HG03108 (cell line): ENCODE measurements at regions not wholly inside any gene's neighbourhood (a gene's known extent, or its start where the extent isn't known, plus 50 kb on each side); places are given as distances from the start of the nearest gene placed in this dataset.
"Not testable (repeated sequence)": the region's sequence is repeated elsewhere in the genome, so short reads cannot be mapped to it uniquely, and the experiment has no call there.

Experiments
- ATAC-seq: cut with Tn5 transposase; IDR thresholded peaks from one replicate; pipeline ENCODE4 v1.9.1; 2021; ENCODE audit warnings: moderate library complexity; ENCODE audit not compliant: unreplicated experiment

GRCh38 chr2:224121406-224122067, 82.5 kb upstream of the SERPINE2 start:
- ATAC-seq: no peak

GRCh38 chr2:224120986-224121385, 81.9 kb upstream of the SERPINE2 start:
- ATAC-seq: no peak

DNA sequence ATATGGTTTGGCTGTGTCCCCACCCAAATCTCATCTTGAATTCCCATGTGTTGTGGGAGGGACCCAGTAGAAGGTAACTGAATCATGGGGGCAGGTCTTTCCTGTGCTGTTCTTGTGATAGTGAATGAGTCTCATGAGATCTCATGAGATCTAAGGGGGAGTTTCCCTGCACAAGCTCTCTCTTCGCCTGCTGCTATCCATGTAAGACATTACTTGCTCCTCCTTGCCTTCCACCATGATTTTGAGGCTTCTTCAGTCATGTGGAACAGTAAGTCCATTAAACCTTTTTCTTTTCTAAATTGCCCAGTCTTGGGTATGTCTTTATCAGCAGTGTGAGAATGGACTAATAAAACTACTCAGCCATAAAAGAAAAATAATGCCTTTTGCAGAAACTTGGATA, 80.8 kb upstream of the SERPINE2 start:
- not testable (repeated sequence) for ATAC-seq

DNA sequence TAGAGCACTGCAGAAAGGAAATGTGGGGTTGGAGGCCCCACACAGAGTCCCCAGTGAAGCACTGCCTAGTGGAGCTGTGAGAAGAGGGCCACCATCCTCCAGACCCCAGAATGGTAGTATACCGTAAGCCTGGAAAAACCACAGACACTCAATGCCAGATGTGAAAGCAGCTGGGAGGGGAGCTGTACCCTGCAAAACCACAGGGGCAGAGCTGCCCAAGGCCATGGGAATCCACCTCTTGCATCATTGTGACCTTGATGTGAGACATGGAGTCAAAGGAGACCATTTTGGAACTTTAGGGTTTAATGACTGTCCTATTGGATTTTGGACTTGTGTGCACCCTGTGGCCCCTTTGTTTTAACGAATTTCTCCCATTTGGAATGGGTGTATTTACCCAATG, 75.3 kb upstream of the SERPINE2 start:
- ATAC-seq: no peak

GRCh38 chr2:224113930-224114329, 74.8 kb upstream of the SERPINE2 start:
- not testable (repeated sequence) for ATAC-seq

- ATAC-seq: no peak
Observed at GRCh38 chr2:224111576-224111975, 72.5 kb upstream of the SERPINE2 start.

DNA sequence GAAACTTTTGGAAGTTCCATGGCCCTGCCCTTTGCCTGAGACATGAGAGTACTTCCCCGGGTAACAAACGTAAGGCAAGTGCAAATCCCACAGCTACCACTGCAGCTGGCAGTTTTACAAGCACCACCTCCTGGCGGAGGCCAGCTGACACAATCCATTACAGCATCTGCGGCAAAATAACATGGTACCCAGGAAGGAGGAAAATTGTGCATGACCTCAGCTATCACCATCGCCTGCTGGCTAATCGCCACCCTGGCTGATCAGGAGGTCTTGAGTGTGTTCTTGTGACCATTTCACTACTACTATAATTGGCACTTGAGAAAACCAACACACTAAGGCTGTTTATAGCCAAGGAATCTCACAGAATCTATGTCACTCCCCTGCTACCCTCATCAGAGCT, 71.7 kb upstream of the SERPINE2 start:
- ATAC-seq: no peak

DNA sequence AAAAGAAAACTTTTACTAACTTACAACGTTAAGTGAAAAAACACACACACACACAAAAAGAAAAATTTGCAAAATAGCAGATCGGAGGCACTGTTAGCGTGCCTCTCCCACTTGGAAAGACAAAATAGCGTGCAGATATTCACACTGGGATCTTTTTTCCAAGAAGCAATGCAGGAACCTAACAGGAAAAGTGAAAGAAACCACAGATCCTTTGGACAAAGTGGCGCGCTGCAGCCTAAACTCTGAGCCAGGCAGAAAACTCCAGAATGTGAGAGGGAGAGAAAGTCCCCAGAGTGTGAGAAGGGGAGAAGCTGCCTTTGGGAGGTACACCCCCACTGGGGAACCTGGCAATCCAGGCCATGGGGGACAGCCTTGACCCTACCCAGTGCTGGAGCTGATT, 70.7 kb upstream of the SERPINE2 start:
- no peak for ATAC-seq

- ATAC-seq: no peak
Observed at GRCh38 chr2:224106794-224107193, 67.7 kb upstream of the SERPINE2 start.

DNA sequence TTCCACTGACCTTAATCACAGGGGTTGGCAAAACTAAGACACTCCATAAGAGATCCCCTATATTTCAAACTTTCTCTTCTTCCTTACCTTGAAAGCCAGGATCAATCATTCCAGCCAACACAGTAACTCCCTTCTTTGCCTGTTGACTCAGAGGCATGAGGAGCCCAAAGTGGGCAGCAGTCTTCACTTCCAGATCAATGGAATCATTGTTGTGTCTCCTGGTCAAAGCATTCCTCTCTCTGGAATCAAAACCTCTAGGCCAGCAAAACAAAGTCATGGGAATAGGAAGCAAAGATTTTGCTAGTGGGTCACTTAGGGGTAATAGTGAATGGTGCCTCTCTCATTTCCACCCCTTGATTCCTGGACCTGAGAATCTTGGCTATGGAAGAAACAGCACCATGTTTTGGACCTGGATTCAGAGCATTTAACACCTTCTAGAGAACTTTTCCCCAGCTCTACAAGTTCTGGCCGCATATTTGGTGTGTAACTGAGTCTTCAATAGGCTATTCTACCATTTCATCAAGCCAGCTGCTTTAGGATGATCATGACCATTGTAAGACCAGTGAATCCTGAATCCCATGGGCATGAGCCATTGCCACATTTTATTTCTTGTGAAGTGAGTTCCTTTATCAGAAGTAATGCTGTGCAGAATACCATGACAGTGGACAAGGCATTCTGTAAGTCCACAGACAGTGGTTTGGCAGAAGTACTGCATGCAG, 65.7 kb upstream of the SERPINE2 start:
- ATAC-seq: no peak

- ATAC-seq: no peak
Observed at GRCh38 chr2:224103651-224104050, 64.6 kb upstream of the SERPINE2 start.

DNA sequence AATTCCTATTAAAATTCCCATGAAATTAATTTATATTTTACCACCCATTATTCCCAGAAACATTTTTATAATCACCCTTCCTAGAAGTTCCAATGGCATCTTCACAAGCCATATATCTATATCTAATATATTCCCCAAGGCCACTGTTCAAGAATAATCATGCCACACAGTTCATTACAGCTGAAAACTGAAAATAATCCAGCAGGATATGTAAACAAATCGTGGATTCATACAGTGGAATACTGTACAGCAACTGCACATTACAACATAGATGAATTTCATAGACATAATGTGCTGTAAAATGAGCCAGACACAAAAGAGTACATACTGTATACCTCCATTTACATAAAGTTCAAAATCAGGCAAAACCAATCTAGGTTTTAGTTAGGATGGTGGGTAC, 63.9 kb upstream of the SERPINE2 start:
- ATAC-seq: no peak

DNA sequence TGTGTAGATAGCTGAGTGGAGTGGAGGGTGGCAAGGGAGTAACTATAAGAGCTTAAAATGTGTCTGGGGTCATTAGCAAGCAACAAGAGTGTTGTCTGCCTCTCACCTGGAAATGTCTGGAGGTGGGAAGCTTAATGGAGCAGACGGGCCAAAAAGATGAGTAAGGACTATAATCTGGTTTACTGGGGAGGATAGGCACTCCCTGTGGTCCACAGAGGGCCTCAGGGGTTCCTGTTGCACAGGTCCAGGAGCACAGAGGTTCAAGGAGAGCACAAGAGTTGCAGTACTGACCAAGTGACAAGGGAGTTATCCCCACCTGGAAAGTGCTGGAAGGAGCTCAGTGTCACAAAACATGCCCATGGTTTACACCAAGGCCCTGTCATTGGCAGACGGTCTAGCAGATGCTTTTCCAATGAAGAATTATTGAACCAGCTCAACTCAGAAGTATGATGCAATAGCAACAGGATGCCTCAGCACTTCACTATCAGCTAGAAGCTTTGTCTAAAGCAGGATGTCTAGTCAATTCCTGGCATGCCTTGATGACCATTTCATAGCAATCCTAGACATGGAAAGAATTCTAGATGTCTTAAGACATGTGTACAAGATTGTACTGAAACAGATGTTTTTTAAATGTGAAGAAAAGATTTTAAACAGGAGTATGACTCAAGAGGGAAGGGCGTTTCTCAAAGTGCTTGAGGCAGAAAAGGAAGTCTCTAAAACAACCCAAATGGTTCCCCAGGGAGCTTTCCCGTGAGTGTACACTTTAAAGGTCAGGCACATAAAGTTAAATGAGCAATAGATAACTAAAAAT, 62.9 kb upstream of the SERPINE2 start:
- ATAC-seq: no peak

DNA sequence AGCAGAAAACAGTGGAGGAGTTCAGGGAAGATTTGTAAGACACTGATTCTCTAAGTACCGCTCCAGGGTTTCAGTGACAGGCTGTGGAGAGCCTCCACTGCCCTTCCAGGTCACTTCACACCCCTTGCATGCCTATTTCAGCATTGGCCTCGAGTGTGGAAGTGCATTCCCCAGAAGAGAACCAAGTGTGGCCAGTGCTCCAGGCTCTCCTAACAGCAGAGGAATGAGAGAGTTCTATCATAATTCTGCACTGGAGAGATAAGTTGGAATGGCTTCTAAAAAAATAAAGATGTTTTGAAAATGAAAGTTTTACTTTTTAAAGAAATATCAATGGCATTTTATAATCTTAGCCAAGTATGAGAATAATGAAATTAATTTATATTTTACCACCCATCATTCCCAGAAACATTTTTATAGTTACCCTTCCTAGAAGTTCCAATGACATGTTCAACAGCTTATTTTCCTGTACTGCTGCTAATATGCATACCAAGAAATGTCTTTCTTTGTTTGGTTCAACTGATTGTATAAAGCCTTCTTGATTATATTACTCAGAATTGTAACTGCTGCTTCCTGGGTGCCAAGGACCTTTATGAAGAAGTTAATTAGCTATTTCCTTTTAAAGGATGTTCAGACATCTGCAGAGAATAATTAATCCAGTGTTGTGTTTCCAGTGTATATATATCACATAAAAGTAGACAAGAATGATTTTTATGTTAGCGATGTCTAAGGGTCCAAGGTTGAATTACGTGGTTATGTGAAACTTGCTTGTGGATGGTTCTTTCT, 61.0 kb upstream of the SERPINE2 start:
- no peak for ATAC-seq

- ATAC-seq: no peak
Observed at GRCh38 chr2:224098481-224099230, 59.6 kb upstream of the SERPINE2 start.

DNA sequence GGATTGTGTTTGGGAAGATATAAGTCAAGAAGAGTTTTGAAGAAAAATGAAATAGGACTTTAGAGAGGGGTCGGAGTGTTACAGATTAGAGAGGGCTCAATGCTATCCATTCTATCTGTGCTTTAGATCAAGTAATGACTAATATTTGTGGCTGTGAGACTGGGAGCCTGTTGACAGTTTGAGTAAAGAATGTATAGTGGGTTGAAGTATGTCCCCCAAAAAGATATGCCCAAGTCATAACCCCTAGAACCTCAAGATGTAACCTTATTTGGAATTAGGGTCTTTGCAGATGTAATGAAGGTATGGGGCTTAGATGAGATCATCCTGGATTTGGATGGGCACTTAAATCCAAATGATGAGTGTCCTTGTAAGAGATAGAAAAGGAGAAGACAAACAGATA, 55.3 kb upstream of the SERPINE2 start:
- ATAC-seq: no peak

- not testable (repeated sequence) for ATAC-seq
Observed at GRCh38 chr2:224091671-224092070, 52.6 kb upstream of the SERPINE2 start.

GRCh38 chr2:224089606-224090005, 50.5 kb upstream of the SERPINE2 start:
- not testable (repeated sequence) for ATAC-seq
